ENCODE measurements at regions not wholly inside any gene's neighbourhood (a gene's known extent, or its start where the extent isn't known, plus 50 kb on each side); places are given as distances from the start of the nearest gene placed in this dataset.

- TF ChIP-seq, protein P1, sequence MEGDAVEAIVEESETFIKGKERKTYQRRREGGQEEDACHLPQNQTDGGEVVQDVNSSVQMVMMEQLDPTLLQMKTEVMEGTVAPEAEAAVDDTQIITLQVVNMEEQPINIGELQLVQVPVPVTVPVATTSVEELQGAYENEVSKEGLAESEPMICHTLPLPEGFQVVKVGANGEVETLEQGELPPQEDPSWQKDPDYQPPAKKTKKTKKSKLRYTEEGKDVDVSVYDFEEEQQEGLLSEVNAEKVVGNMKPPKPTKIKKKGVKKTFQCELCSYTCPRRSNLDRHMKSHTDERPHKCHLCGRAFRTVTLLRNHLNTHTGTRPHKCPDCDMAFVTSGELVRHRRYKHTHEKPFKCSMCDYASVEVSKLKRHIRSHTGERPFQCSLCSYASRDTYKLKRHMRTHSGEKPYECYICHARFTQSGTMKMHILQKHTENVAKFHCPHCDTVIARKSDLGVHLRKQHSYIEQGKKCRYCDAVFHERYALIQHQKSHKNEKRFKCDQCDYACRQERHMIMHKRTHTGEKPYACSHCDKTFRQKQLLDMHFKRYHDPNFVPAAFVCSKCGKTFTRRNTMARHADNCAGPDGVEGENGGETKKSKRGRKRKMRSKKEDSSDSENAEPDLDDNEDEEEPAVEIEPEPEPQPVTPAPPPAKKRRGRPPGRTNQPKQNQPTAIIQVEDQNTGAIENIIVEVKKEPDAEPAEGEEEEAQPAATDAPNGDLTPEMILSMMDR (IDR thresholded peaks at IDR 0.05; ENCODE audit: poor library complexity, severe bottlenecking), result no peak
- no peak for TF ChIP-seq EZH2 (IDR thresholded peaks at IDR 0.05; ENCODE audit: borderline replicate concordance, insufficient read depth, low read length, poor library complexity, severe bottlenecking)
- no peak for TF ChIP-seq EP300 (conservative IDR thresholded peaks at IDR 0.05; ENCODE audit: poor library complexity, severe bottlenecking)
- no peak for TF ChIP-seq RAD21 (conservative IDR thresholded peaks at IDR 0.05)
- no peak for TF ChIP-seq POLR2AphosphoS5 (IDR thresholded peaks at IDR 0.05)
- TF ChIP-seq, protein P2, sequence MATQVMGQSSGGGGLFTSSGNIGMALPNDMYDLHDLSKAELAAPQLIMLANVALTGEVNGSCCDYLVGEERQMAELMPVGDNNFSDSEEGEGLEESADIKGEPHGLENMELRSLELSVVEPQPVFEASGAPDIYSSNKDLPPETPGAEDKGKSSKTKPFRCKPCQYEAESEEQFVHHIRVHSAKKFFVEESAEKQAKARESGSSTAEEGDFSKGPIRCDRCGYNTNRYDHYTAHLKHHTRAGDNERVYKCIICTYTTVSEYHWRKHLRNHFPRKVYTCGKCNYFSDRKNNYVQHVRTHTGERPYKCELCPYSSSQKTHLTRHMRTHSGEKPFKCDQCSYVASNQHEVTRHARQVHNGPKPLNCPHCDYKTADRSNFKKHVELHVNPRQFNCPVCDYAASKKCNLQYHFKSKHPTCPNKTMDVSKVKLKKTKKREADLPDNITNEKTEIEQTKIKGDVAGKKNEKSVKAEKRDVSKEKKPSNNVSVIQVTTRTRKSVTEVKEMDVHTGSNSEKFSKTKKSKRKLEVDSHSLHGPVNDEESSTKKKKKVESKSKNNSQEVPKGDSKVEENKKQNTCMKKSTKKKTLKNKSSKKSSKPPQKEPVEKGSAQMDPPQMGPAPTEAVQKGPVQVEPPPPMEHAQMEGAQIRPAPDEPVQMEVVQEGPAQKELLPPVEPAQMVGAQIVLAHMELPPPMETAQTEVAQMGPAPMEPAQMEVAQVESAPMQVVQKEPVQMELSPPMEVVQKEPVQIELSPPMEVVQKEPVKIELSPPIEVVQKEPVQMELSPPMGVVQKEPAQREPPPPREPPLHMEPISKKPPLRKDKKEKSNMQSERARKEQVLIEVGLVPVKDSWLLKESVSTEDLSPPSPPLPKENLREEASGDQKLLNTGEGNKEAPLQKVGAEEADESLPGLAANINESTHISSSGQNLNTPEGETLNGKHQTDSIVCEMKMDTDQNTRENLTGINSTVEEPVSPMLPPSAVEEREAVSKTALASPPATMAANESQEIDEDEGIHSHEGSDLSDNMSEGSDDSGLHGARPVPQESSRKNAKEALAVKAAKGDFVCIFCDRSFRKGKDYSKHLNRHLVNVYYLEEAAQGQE (IDR thresholded peaks at IDR 0.05; ENCODE audit: borderline replicate concordance), result no peak
- no peak for TF ChIP-seq SMC3 (conservative IDR thresholded peaks at IDR 0.05; ENCODE audit: poor library complexity)
These were observed 224.3 kb upstream of the FOXA2 start for GRCh38 chr20:22808628-22809027.

All from neural cell (in vitro differentiated cells).